Forelimb muscle (tissue), 1 donor: ENCODE measurements at regions not wholly inside any gene's neighbourhood (a gene's known extent, or its start where the extent isn't known, plus 50 kb on each side); places are given as distances from the start of the nearest gene placed in this dataset.
A peak's percentile ranks its signal among the peaks of the same experiment; 100 is the strongest.
"Not testable (repeated sequence)": the region's sequence is repeated elsewhere in the genome, so short reads cannot be mapped to it uniquely, and the experiment has no call there.

Experiments used
- DNase-seq: peaks from one replicate; pipeline ENCODE4 v3.0.0-alpha.2; 2013; ENCODE audit warnings: low read depth

GRCh38 chr15:35928847-35929246, 382.9 kb upstream of the DPH6 start:
- DNase-seq = no peak

DNA sequence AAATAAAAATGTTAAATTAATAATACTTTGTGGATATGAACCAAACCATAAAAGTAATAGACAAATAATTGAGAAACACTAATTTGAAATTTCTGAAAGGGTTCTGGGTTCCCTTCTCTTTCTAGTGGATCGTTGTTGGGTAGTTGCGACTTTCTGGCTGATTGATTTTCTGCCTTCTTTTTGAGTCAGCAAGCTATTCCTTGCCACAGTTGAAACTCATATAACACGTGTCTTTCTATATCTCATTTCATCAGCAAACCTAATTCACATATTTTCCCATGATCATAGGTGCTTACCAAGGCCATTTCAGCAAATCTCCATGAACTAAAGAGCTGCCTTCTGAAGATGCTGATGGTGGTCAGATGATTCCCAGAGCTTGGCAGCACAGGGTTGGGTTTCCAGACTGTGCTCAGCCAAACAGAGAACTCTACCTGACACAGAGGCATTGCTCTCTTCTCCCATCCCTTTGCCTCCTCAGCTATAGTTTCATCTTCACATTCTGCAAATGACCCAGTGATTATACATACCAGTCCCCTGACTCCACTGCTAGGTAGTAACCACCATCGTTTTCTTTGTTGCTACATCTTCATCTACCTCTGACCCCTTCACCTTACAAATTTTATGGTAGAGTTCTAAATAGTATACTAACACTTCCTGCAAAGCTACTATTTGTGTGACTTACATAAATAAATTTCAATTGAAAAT, 383.9 kb upstream of the DPH6 start:
- no peak for DNase-seq

DNA sequence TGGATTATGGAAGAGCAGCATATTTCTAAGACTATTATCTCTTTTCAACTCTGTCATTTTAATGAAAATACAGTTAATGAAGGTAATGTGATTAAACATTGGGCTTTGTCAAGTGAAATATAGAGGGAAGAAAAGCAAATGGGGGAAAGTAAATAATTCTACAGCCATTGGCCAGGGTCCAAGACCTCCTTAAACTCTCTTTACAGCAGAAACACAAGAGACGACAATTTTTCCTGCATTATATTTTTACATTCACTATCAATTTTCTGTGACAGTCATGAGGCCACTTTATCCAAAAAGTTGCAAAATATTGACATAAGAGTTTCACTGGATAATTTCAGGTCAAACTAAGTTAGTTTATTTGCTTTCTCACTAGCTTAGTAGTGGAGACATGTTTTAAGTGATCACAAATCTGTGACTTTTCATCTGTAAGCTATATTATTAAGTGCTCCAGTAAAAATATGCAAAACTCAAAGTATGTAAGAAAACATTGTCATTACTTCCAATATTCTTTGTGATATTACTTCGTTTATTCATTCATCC, 385.9 kb upstream of the DPH6 start:
- no peak for DNase-seq

GRCh38 chr15:35932531-35932930, 386.6 kb upstream of the DPH6 start:
- no peak for DNase-seq

DNA sequence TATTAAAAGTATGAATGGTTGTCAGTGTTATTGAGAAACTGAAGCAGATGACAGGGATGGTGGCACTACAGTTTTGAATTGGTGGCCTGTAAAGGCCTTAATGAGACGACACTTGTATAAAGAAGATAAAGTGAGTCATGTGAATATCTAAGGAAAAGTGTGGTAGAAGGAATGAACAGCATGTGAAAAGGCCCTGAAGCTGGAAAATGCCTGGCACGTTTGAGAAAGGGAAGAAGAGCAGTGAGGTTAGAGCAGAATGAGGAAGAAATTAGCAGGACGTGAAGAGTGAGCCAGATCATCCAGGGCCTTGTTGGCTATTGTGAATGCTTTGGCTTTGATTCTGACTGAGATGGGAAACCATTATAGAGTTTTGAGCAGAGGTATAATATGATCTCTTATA, 387.6 kb upstream of the DPH6 start:
- DNase-seq = no peak

- DNase-seq = no peak
Observed at GRCh38 chr15:35934383-35935049, 388.6 kb upstream of the DPH6 start.

DNA sequence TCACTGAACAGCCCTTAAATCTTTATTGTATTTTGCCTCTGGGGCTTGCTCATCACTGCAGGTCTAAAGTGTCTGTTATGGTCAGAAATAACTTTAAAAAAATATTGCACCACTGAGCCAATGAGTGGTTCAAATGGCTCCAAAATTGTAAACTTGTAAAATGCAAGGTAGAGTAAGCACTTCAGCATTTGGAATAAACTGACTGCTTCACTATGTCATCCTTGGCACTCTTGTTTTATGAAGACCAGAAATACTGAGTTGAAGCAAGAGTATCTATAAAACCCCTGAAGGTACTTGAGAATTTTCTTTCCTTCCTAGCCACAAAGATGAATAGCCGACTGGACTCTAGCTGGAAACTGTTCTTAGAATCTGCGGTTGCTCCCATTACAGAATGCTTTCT, 390.3 kb upstream of the DPH6 start:
- no peak for DNase-seq

DNA sequence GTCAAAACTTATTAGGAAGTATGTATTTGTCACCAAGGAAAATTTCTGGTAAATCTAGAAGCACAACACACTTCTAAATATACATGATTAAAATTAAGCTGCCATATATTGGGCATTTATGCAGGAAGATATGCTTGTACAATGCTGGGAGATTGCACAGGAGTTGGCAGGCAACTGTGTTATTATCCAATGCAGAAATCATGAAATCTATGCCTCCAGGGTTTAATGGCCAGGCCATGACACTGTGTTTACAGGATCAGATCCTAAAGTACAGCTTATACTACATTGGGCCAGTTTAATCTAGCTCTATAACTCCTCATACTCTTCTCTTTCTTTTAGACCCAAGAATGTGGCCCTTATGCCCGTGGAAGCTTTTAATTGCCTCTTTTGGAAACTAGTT, 391.4 kb upstream of the DPH6 start:
- DNase-seq = no peak

DNA sequence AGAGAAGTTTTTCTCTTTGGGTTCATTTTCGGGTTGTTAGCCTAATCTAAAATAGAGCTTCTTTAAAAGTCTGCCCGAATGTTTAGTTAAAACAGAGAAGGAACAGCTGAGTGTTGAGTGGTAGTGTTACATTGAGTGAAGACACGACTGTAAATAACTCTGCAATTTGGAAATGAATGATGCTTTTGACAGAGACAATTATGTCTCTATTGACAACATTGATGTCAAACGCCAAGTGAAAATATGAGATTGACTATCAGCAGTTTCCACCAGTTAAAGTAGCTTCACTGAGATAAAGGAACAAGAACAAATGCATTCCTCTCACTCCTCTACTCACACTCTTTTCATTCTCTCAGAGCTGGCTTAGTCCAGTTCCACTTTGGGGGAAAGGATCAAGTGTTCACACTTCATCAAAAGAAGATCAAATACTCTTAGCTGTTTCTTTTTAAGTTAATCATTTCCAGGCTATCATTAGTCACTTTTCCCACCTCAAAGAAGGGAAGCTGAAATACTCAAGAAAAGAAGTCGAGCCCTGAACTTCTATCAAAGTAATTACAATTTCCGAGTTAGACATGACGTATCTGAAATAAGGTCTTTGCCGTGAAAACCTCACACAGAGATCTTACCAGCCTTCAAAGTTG, 399.1 kb upstream of the DPH6 start:
- no peak for DNase-seq

GRCh38 chr15:35953424-35953823, 407.5 kb upstream of the DPH6 start:
- no peak for DNase-seq

DNA sequence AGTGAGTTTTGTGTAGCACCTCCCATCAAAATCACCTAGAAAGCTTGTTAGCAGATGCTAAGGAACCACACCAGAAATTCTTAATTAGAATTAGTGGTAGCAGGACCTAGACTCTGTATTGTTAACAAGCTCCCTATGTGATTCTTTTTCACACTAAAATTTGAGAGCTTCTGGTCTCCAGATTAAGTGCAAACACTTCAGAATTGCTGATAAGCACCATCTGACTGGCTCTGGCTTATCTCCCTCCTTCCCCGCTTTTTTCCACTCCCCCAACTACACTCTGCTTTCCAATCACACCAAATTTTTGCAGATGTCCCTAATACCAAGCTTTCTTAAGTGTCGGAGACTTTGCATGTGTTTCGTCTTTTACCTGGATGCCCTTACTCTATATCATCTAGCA, 410.1 kb upstream of the DPH6 start:
- DNase-seq = no peak

- no peak for DNase-seq
Observed at GRCh38 chr15:35958021-35958420, 412.1 kb upstream of the DPH6 start.

DNA sequence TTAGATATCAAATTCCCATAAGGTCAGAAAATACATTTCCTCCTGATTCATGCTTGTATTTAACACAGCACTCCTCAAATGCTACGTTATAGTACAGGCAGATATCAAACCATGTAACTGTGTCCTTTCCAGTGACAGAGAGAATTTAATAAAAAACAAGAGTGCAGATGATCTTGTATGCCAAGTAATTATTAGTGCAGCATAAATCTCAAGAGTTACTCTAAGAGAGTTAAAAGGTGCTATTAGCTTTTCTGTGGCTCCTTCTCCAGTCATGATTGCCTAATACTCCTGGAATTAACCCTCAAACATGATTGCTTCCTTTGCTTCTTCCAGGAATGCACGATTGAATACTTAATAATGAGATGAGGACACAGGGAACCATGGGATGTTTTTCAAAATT, 413.0 kb upstream of the DPH6 start:
- DNase-seq = no peak

DNA sequence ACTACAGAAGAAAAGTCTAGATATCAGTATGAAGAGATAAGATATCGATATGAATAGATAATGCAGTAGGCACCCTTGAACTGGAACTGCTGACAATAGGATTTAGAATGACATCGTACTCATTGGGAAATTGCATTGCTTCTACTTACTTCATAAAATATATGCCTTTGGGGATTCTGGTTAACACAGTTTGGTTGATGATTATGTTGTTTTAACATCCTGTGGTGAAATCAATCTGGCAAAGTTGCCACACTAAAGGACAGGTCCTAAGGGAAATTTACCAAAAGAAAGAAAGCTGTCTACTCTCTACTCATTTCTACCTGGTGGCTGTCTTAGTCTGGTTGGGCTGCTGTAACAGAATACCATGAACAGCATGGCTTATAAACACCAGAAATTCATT, 417.4 kb upstream of the DPH6 start:
- no peak for DNase-seq

DNA sequence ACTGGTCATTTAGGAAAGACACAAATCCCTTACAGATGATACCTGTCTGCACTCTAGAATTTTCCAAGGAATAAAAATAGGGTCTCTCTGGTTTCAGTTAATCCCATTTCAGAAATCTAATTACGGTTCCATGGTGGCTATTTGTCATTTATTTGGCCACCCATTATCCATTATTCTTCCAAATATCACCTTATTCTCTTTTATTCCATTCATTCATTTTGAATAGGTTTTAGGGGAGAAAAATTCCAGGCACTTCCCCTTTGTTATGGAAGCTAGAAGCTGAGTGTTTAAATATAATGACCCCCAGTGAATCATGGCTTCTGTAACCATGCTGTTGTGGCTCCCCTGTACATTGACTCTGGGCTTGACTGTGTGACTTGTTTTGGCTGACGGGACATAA, 420.8 kb upstream of the DPH6 start:
- no peak for DNase-seq

GRCh38 chr15:35967968-35968367, 422.0 kb upstream of the DPH6 start:
- not testable (repeated sequence) for DNase-seq

DNA sequence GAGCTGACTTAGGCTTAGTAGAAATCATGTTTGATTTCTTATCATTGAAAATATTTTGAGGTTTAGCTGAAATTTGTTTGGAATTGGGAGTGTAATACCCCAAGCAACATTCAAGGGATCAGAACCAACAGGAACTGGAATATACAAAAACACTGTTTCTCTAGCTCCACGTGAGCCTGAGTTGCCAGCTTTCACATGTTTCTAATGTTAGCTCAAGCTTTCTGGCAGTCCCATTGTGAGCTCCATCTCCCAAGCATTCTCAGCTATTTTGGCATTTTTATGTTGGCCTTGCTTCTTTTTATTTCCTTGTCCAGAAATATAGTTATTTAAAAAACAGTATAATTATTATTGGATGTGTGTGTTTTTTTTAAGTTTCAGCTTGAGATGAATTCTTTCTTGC, 427.1 kb upstream of the DPH6 start:
- no peak for DNase-seq

DNA sequence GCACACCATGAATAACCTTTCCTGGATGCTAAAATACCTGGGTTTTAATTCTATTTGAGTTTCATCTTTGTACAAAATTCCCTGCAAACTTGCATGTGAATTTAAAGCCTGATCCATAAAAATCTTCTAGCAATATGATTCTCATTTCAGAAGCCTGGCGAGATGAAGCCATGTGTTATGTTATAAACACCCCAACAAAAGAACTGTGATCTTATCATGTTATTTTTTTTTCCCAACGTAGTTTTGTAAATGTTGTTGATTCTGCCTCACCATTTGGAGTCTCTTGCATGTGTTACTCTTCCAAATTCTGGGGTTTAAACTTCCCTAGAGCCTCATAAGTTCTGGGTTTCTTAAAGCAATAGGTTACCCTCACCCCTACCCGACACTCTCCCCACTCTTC, 428.1 kb upstream of the DPH6 start:
- no peak for DNase-seq

GRCh38 chr15:35975941-35976340, 430.0 kb upstream of the DPH6 start:
- no peak for DNase-seq

- DNase-seq = no peak
Observed at GRCh38 chr15:35979608-35980007, 433.6 kb upstream of the DPH6 start.

- DNase-seq = no peak
Observed at GRCh38 chr15:35980719-35981118, 434.8 kb upstream of the DPH6 start.

DNA sequence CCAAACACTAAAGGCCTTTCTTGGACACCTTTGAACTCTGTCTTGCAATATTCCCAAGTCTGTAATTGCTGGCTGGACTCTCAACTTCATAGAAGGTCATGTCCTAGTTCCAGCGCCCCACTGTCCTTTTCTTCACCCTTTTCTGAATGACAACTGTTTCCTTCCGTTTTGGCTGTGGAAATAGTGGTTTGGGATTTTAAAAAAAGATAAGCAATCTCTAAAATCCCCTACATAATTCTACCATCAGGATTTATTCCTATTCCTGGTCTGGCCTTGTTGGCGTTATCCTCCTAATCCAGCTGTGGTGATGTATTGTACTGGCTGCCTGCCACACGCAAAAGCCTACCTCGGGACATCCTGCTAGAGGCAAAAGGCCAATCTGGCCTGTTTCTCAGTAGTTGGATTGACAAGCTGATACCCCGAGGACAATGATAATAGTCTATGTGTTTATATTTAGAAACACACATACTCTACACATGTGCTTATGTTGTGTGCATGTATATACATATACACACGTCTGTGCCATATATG, 440.3 kb upstream of the DPH6 start:
- DNase-seq = peak; percentile 91

- no peak for DNase-seq
Observed at GRCh38 chr15:35987056-35987455, 441.1 kb upstream of the DPH6 start.
